NCI-H1930 (cell line): ENCODE measurements at regions not wholly inside any gene's neighbourhood (a gene's known extent, or its start where the extent isn't known, plus 50 kb on each side); places are given as distances from the start of the nearest gene placed in this dataset.
"Not testable (repeated sequence)": the region's sequence is repeated elsewhere in the genome, so short reads cannot be mapped to it uniquely, and the experiment has no call there.

Experiments
- DNase-seq, 2 experiments: peaks; one replicate each; lab custom pipeline; 2025; lab: John Stamatoyannopoulos, UW

GRCh38 chr3:181330821-181331563, 341.5 kb upstream of the DNAJC19 start:
- no peak for DNase-seq

- no peak for DNase-seq
Observed at GRCh38 chr3:181330257-181330656, 340.7 kb upstream of the DNAJC19 start.

DNA sequence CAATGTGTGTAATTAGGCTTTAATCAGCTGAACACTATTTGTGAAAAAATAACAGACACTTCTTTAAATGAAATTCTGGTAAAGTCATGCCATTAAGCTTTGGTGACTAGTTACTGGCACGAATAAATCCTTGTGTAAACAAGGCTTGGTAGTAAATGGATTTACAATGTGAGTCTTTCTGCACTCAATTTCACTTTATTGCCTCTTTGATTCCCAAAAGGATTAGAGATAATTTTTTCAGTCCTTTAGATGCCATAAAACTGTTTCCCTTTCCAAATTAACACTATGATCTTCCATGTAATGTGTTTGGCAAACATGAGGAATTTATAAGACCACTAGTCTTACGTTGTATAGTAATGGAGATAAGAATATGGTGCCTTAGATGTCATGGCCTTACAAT, 339.5 kb upstream of the DNAJC19 start:
- DNase-seq = peak; percentile 77 to 81

GRCh38 chr3:181328346-181328745, 338.8 kb upstream of the DNAJC19 start:
- peak; percentile 23 to 27 for DNase-seq

DNA sequence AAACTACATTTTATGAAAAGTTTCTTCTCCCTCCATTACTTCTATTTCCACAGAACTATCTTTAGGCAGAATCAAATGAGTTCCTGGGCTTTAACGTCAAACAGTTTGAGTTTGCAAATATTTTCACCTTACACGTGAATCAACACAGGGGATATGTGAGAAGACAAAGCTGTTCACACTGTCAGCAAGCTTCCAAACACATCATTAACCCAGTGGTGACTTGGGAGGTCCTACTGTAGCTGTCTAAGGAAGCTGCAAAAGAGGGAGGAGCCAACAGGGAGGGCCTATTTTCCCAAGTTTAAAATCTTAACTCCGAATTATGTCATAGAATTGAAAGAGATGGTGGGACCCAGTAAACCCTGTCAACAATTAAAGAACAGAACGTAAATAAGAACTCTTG, 337.8 kb upstream of the DNAJC19 start:
- DNase-seq = no peak

- peak in 1 of 2 experiments; percentile 33 for DNase-seq
Observed at GRCh38 chr3:181326637-181327223, 337.2 kb upstream of the DNAJC19 start.

GRCh38 chr3:181324516-181324915, 335.0 kb upstream of the DNAJC19 start:
- DNase-seq = not testable (repeated sequence)

- no peak for DNase-seq
Observed at GRCh38 chr3:181318321-181318720, 328.8 kb upstream of the DNAJC19 start.

GRCh38 chr3:181317508-181317907, 328.0 kb upstream of the DNAJC19 start:
- DNase-seq = no peak

DNA sequence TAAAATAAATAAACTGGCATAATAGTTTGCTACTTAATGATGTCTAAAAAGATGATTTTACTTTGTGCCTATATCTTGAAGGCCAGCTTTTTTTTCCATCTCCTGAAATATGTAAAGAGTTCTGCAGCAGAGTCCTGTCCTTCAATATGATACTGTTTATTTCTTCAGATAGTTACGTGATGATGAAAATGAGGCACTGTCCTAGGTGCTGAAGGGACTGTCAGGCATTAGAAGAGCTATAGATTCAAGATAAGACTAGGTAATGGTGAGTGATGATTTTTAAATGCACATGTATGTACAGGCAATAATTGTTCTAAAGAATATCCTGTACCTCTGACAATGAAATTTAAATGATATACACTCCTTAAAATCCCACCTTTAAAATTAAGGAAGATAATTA, 326.9 kb upstream of the DNAJC19 start:
- DNase-seq = no peak

DNA sequence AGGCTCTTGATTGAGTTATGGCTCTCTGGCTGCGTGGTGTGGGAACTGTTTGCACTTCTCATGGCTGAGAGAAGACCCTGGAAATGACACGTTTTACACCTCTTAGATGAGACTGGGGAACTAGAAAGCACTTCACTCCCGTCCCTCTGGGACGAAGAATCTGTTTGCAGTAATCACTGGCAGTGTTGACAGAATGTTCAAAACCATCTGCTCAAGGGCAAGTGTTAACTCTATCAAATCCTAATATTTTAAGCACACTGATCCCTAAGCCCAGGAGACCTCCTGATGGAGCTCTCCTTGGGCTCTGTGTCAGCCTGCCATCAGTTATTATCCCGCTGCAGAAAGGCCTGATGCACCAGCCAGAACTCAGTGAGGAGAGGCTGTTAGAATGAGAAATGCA, 323.8 kb upstream of the DNAJC19 start:
- DNase-seq = peak in 1 of 2 experiments; percentile 56

- no peak for DNase-seq
Observed at GRCh38 chr3:181311186-181311585, 321.6 kb upstream of the DNAJC19 start.

DNA sequence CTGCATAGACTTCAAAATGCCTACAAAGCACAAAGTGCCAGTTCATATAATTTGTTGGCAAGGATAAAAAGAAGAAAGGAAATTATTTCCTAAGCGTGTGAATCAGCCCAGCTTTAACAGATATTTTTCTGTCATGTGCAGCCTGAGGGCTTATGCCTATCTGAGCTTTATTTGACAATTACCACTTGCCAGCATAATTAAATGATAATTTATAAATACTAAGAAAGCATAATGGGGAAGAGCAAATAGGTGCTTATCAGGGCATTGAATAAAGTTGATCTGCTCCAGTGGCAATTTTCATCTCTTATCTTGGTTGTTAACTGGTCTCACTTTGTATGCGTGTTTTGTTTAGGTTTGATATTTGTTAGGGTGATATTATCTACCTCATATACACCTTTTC, 313.4 kb upstream of the DNAJC19 start:
- DNase-seq = peak; percentile 28 to 31

DNA sequence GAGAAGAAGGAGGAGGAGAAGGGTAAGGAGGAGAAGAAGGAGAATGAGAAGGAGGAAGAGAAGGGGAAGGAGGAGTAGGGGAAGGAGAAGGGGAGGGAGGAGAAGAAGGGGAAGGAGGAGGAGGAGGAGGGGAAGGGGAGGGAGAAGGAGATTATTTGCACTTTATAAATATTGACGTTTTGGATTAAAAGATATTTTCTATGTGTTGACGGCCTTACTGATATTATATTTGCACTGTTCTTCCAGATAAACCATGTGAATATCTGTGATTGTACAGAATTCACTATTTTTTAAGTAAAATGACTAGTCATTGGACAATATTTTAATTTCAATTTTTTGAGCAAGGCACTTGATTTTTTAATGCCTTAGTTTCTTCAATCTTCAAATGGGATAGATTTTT, 310.5 kb upstream of the DNAJC19 start:
- no peak for DNase-seq

DNA sequence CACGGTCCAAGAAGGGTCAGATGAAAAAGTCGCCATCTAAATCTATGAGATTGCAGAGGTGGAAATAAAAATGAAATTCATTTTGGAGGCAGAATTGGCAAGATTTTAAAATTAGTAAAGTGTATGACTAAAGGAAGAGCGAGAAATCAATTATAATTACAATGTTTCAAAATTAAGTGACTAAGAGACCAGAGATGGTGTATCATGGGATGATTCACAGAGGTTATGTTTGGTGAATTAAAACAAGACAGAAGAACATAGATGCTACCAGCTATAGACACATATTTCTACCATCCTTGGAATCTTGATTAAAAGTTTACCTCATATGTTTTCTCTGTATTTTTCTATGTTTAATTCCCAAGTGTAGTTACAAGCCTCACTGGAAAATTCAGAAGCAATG, 308.9 kb upstream of the DNAJC19 start:
- no peak for DNase-seq

DNA sequence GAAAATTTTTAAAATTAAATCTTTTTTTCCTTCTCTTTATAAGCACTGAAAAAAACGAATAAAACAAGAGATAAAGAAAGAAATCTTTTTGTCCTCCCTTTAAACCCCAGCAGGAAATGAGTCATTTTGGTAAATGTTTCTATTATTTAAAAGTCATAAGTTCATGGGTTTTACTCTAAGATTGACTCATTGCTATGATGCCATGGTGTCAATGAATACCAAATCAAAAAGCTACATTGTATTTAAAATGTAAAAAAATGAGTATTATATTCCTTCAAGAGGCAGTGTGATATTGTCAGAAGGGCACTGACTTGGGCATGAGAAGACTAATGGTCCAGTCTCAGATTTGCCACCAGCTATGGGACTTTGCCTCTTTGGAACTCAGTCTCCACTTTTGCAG, 303.4 kb upstream of the DNAJC19 start:
- no peak for DNase-seq

GRCh38 chr3:181290941-181291340, 301.4 kb upstream of the DNAJC19 start:
- no peak for DNase-seq

GRCh38 chr3:181289306-181289705, 299.8 kb upstream of the DNAJC19 start:
- DNase-seq = no peak

DNA sequence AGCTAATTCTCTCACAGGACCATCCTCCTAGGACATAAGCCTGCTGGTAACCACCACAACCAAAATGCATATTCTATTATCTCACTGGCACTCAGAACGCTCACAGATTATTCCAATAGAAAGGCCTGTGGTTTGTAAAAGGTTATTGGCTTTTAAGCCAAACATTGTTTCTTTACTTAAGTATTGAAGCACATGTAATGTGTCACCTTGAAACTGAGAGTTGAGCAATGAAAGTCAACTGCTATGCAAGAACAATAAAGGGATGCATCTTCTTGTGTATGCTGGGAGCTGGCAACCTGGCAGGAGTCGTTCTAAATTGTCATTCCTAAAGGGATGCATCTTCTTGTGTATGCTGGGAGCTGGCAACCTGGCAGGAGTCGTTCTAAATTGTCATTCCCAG, 298.6 kb upstream of the DNAJC19 start:
- no peak for DNase-seq

GRCh38 chr3:181279239-181279565, 289.7 kb upstream of the DNAJC19 start:
- DNase-seq = no peak

GRCh38 chr3:181278468-181279238, 289.1 kb upstream of the DNAJC19 start:
- DNase-seq = no peak

GRCh38 chr3:181276358-181276896, 286.9 kb upstream of the DNAJC19 start:
- DNase-seq = no peak

GRCh38 chr3:181274025-181274424, 284.5 kb upstream of the DNAJC19 start:
- DNase-seq = no peak
